KMS-11 (cell line): ENCODE measurements at regions not wholly inside any gene's neighbourhood (a gene's known extent, or its start where the extent isn't known, plus 50 kb on each side); places are given as distances from the start of the nearest gene placed in this dataset.

Source experiments
- H2AFZ ChIP-seq: fragments of 200-600 bp; sonication (generic); 2 replicates; pipeline ENCODE4 v1.6.1; 2016; ENCODE audit warnings: antibody characterized with exemption, mixed run types, low read depth
- H3K27ac ChIP-seq: fragments of 200-600 bp; sonication (generic); 2 replicates; pipeline ENCODE4 v1.6.1; 2016; ENCODE audit warnings: mild to moderate bottlenecking, mixed run types
- H3K27me3 ChIP-seq: fragments of 200-600 bp; sonication (generic); 2 replicates; pipeline ENCODE4 v1.6.1; 2017; ENCODE audit warnings: mild to moderate bottlenecking, low read depth, mixed run types, moderate library complexity; ENCODE audit not compliant: insufficient read depth
- H3K36me3 ChIP-seq: fragments of 200-600 bp; sonication (generic); 2 replicates; pipeline ENCODE4 v1.6.1; 2017; ENCODE audit warnings: mild to moderate bottlenecking, mixed run types; ENCODE audit not compliant: insufficient read depth
- H3K4me1 ChIP-seq: fragments of 200-600 bp; sonication (generic); 2 replicates; pipeline ENCODE4 v1.6.1; 2016; ENCODE audit warnings: mild to moderate bottlenecking, low read depth, mixed run types; ENCODE audit not compliant: poor library complexity, severe bottlenecking
- H3K4me2 ChIP-seq: fragments of 200-600 bp; sonication (generic); 2 replicates; pipeline ENCODE4 v1.7.0; 2016; ENCODE audit warnings: mild to moderate bottlenecking, mixed run types
- H3K4me3 ChIP-seq: fragments of 200-600 bp; sonication (generic); IDR thresholded peaks from 2 replicates; pipeline ENCODE4 v1.6.1; 2017; ENCODE audit warnings: low read depth, low read length, mixed read lengths; ENCODE audit not compliant: insufficient read depth
- H3K79me2 ChIP-seq: fragments of 200-600 bp; sonication (generic); 2 replicates; pipeline ENCODE4 v1.6.1; 2016; ENCODE audit warnings: low read depth, mixed run types; ENCODE audit not compliant: insufficient read depth
- H3K9ac ChIP-seq: fragments of 200-600 bp; sonication (generic); 2 replicates; pipeline ENCODE4 v1.6.1; 2016; ENCODE audit warnings: mild to moderate bottlenecking, mixed run types
- H4K20me1 ChIP-seq: fragments of 200-600 bp; sonication (generic); 2 replicates; pipeline ENCODE4 v1.6.1; 2016; ENCODE audit warnings: mild to moderate bottlenecking, mixed run types; ENCODE audit not compliant: insufficient read depth
- CTCF ChIP-seq: fragments of 200-600 bp; sonication (generic); conservative IDR thresholded peaks from 2 replicates; pipeline ENCODE4 v1.6.1; 2017; ENCODE audit warnings: low read depth, mild to moderate bottlenecking, antibody characterized with exemption, low read length, moderate library complexity, mixed read lengths

- Histone ChIP-seq H3K79me2 (no peaks in the 10 kb centered on the region), H3K4me3 (no peak overlapping the region), H3K4me2 (no peak overlapping the region), H3K4me1 (no peaks in the 10 kb centered on the region), H3K36me3 (no peaks in the 10 kb centered on the region), H3K27me3 (no peaks in the 10 kb centered on the region), H2AFZ (no peak overlapping the region), H4K20me1 (no peaks in the 10 kb centered on the region), H3K9ac (no peak overlapping the region), H3K27ac (no peak overlapping the region)
- no peak for TF ChIP-seq CTCF
Measured at GRCh38 chr4:28822163-28822562, 1898.0 kb upstream of the PCDH7 start.

GRCh38 chr4:28827866-28828265, 1892.3 kb upstream of the PCDH7 start:
- no peak overlapping the region for H3K4me3 ChIP-seq
- H4K20me1 ChIP-seq = no peaks in the 10 kb centered on the region
- no peaks in the 10 kb centered on the region for H3K79me2 ChIP-seq
- TF ChIP-seq CTCF = no peak
- no peaks in the 10 kb centered on the region for H3K4me1 ChIP-seq
- H3K4me2 ChIP-seq = no peak overlapping the region
- no peak overlapping the region for H2AFZ ChIP-seq
- H3K36me3 ChIP-seq = no peaks in the 10 kb centered on the region
- no peak overlapping the region for H3K27ac ChIP-seq
- no peaks in the 10 kb centered on the region for H3K27me3 ChIP-seq
- no peak overlapping the region for H3K9ac ChIP-seq

DNA sequence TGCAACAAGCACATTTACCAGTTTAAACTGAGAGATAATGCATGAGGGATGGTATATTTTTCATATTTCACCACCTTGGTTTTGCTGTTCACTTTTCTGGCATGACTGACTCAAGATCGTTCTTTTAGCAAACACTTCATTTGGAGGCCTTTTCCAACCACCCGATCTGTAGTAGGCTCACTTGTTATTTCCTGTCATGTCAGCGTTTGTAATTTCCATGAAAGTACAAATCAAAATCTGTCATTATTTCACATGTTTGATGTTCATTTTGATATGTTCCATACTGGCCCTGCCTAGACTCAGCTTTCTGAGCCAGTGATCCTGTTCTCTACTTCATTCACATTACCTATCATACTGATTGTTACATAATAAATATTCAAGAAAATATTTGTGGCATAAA, 1888.3 kb upstream of the PCDH7 start:
- Histone ChIP-seq H3K27ac (no peak overlapping the region), H3K4me1 (no peaks in the 10 kb centered on the region), H3K79me2 (no peaks in the 10 kb centered on the region), H3K4me3 (no peak overlapping the region), H3K4me2 (no peak overlapping the region), H3K36me3 (no peaks in the 10 kb centered on the region), H3K27me3 (no peaks in the 10 kb centered on the region), H4K20me1 (no peaks in the 10 kb centered on the region), H3K9ac (no peak overlapping the region), H2AFZ (no peak overlapping the region)
- no peak for TF ChIP-seq CTCF

- Histone ChIP-seq H3K79me2 (no peaks in the 10 kb centered on the region), H3K4me2 (no peak overlapping the region), H3K27ac (no peak overlapping the region), H3K36me3 (no peaks in the 10 kb centered on the region), H3K27me3 (no peaks in the 10 kb centered on the region), H2AFZ (no peak overlapping the region), H4K20me1 (no peaks in the 10 kb centered on the region), H3K4me3 (no peak overlapping the region), H3K4me1 (no peaks in the 10 kb centered on the region), H3K9ac (no peak overlapping the region)
- no peak for TF ChIP-seq CTCF
Measured at GRCh38 chr4:28832444-28832843, 1887.7 kb upstream of the PCDH7 start.

DNA sequence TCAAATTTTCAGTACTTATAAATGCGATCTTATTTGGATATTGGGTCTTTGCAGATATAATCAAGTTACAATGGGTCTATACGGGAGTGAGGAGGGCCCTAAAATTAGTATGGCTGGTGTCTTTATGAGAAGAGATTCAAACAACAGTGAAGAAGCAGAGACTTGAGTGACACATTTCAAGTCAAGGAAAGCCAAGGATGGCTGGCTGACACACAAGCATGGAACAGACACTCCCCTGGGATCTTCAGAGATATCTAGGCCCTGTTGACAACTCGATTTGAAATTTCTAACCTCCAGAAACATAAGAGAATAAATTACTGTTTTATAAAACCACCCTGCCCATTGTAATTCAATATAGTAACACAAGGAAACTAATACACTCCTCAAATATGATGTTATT, 1886.0 kb upstream of the PCDH7 start:
- no peak overlapping the region for H2AFZ ChIP-seq
- no peaks in the 10 kb centered on the region for H3K36me3 ChIP-seq
- no peak overlapping the region for H3K4me2 ChIP-seq
- H3K27ac ChIP-seq = no peak overlapping the region
- no peaks in the 10 kb centered on the region for H3K27me3 ChIP-seq
- H4K20me1 ChIP-seq = no peaks in the 10 kb centered on the region
- H3K4me1 ChIP-seq = no peaks in the 10 kb centered on the region
- no peak overlapping the region for H3K4me3 ChIP-seq
- TF ChIP-seq CTCF = no peak
- no peak overlapping the region for H3K9ac ChIP-seq
- no peaks in the 10 kb centered on the region for H3K79me2 ChIP-seq
